SK-N-SH treated with all-trans-retinoic acid at 6 μM for 48 hours (cell line): ENCODE measurements at regions not wholly inside any gene's neighbourhood (a gene's known extent, or its start where the extent isn't known, plus 50 kb on each side); places are given as distances from the start of the nearest gene placed in this dataset.

Experiments used
- ATAC-seq: fragments of 200-7000 bp; cut with Tn5 transposase; 3 replicates; pipeline ENCODE4 v1.9.1; 2020; ENCODE audit warnings: mild to moderate bottlenecking, moderate library complexity
- CREB5 ChIP-seq: fragments of 250-450 bp; sonication (Bioruptor Pico); IDR thresholded peaks from 2 replicates; pipeline ENCODE4 v1.5.1; 2020; ENCODE audit warnings: low read depth, mild to moderate bottlenecking, moderate library complexity
- CSDC2 ChIP-seq: fragments of 250-450 bp; sonication (Bioruptor Pico); IDR thresholded peaks from 2 replicates; pipeline ENCODE4 v1.5.0; 2020; ENCODE audit warnings: mild to moderate bottlenecking, moderate library complexity
- CSRNP3 ChIP-seq: fragments of 250-450 bp; sonication (Bioruptor Pico); IDR thresholded peaks from 2 replicates; pipeline ENCODE4 v1.5.1; 2021; ENCODE audit warnings: mild to moderate bottlenecking, moderate library complexity
- ISL1 ChIP-seq: fragments of 250-450 bp; sonication (Bioruptor Pico); IDR thresholded peaks from 2 replicates; pipeline ENCODE4 v2.1.2; 2022; ENCODE audit warnings: mild to moderate bottlenecking, moderate library complexity
- PATZ1 ChIP-seq: fragments of 250-450 bp; sonication (Bioruptor Pico); IDR thresholded peaks from 2 replicates; pipeline ENCODE4 v1.8.0; 2020; ENCODE audit warnings: mild to moderate bottlenecking, moderate library complexity, borderline replicate concordance
- POU6F1 ChIP-seq: fragments of 250-450 bp; sonication (Bioruptor Pico); IDR thresholded peaks from 2 replicates; pipeline ENCODE4 v1.8.0; 2021; ENCODE audit warnings: low read depth, mild to moderate bottlenecking, moderate library complexity, borderline replicate concordance
- PPARA ChIP-seq: fragments of 250-450 bp; sonication (Bioruptor Pico); IDR thresholded peaks from 2 replicates; pipeline ENCODE4 v1.5.0; 2020; ENCODE audit warnings: mild to moderate bottlenecking, borderline replicate concordance
- RARB ChIP-seq: fragments of 250-450 bp; sonication (Bioruptor Pico); IDR thresholded peaks from 2 replicates; pipeline ENCODE4 v1.8.0; 2021; ENCODE audit warnings: mild to moderate bottlenecking, moderate library complexity
- TCF4 ChIP-seq: fragments of 250-450 bp; sonication (Bioruptor Pico); IDR thresholded peaks from 2 replicates; pipeline ENCODE4 v1.8.0; 2021; ENCODE audit warnings: mild to moderate bottlenecking, moderate library complexity, borderline replicate concordance
- TSHZ2 ChIP-seq: fragments of 250-450 bp; sonication (Bioruptor Pico); IDR thresholded peaks from 2 replicates; pipeline ENCODE4 v1.5.0; 2020; ENCODE audit warnings: mild to moderate bottlenecking, moderate library complexity
- ZC3H10 ChIP-seq: fragments of 250-450 bp; sonication (Bioruptor Pico); IDR thresholded peaks from 2 replicates; pipeline ENCODE4 v1.5.1; 2021; ENCODE audit warnings: mild to moderate bottlenecking, moderate library complexity
- ZFP3 ChIP-seq: fragments of 250-450 bp; sonication (Bioruptor Pico); IDR thresholded peaks from 2 replicates; pipeline ENCODE4 v1.5.0; 2020; ENCODE audit warnings: mild to moderate bottlenecking, moderate library complexity
- ZNF565 ChIP-seq: fragments of 450-650 bp; formaldehyde crosslinking; conservative IDR thresholded peaks from 2 replicates; pipeline ENCODE4 v1.5.0; 2020; ENCODE audit warnings: low read depth, mild to moderate bottlenecking, moderate library complexity
- ZNF70 ChIP-seq: fragments of 450-650 bp; formaldehyde crosslinking; IDR thresholded peaks from 2 replicates; pipeline ENCODE4 v1.5.0; 2020; ENCODE audit warnings: mild to moderate bottlenecking, moderate library complexity
- ZNF8 ChIP-seq: fragments of 450-650 bp; formaldehyde crosslinking; IDR thresholded peaks from 2 replicates; pipeline ENCODE4 v1.5.0; 2020; ENCODE audit warnings: mild to moderate bottlenecking, moderate library complexity

- peak; percentile 79 for ATAC-seq
- TF ChIP-seq ISL1 (CRISPR knock-in tag) = no peak
- no peak for TF ChIP-seq PPARA (CRISPR knock-in tag)
- TF ChIP-seq TSHZ2 (CRISPR knock-in tag) = no peak
- TF ChIP-seq TCF4 = no peak
- TF ChIP-seq ZC3H10 (CRISPR knock-in tag) = no peak
- TF ChIP-seq RARB (CRISPR knock-in tag) = no peak
- TF ChIP-seq PATZ1 (CRISPR knock-in tag) = no peak
- no peak for TF ChIP-seq ZNF565 (CRISPR knock-in tag)
- TF ChIP-seq ZFP3 (CRISPR knock-in tag) = no peak
- TF ChIP-seq, all 23 proteins: peak for 0
Observed at GRCh38 chr18:34595690-34596089, 114.4 kb upstream of the DTNA start.

- TF ChIP-seq ZNF70 (CRISPR knock-in tag) (no peak), CREB5 (CRISPR knock-in tag) (no peak), ISL1 (CRISPR knock-in tag) (peak; percentile 44), ZNF8 (CRISPR knock-in tag) (no peak)
- ATAC-seq = no peak
Observed at GRCh38 chr18:34598120-34598635, 111.9 kb upstream of the DTNA start.

- ATAC-seq = no peak
- TF ChIP-seq CSRNP3 (CRISPR knock-in tag) (no peak), TSHZ2 (CRISPR knock-in tag) (no peak), POU6F1 (no peak), CSDC2 (CRISPR knock-in tag) (no peak), ZNF8 (CRISPR knock-in tag) (no peak), ZNF70 (CRISPR knock-in tag) (no peak)
- TF ChIP-seq, all 23 proteins: peak for 0
Observed at GRCh38 chr18:34600158-34600557, 109.9 kb upstream of the DTNA start.
